ENCODE measurements at regions not wholly inside any gene's neighbourhood (a gene's known extent, or its start where the extent isn't known, plus 50 kb on each side); places are given as distances from the start of the nearest gene placed in this dataset.

- H3K9me3 Mint-ChIP-seq, result no peaks in the 10 kb centered on the region
- Histone ChIP-seq H3K4me1 (ENCODE audit: insufficient read depth, low read length) (no peaks in the 10 kb centered on the region), H3K4me3 (ENCODE audit: low read length) (no peak overlapping the region), H3K27ac (ENCODE audit: low read depth in 1 of 2, low read length in 2 of 2) (no peak overlapping the region), H3K9me3 (ENCODE audit: control insufficient read depth in 1 of 2, insufficient read depth in 1 of 2, low read length in 2 of 2) (peaks cover 0 to 8% of the 10 kb centered on the region in 2 experiments), H3K36me3 (ENCODE audit: insufficient read depth, low read length) (no peaks in the 10 kb centered on the region), H3K27me3 (ENCODE audit: control insufficient read depth in 1 of 2, insufficient read depth in 2 of 2, low read length in 2 of 2) (no peaks in the 10 kb centered on the region)
- CTCF ChIA-PET, result no interaction called here
- TF ChIP-seq, protein P1, sequence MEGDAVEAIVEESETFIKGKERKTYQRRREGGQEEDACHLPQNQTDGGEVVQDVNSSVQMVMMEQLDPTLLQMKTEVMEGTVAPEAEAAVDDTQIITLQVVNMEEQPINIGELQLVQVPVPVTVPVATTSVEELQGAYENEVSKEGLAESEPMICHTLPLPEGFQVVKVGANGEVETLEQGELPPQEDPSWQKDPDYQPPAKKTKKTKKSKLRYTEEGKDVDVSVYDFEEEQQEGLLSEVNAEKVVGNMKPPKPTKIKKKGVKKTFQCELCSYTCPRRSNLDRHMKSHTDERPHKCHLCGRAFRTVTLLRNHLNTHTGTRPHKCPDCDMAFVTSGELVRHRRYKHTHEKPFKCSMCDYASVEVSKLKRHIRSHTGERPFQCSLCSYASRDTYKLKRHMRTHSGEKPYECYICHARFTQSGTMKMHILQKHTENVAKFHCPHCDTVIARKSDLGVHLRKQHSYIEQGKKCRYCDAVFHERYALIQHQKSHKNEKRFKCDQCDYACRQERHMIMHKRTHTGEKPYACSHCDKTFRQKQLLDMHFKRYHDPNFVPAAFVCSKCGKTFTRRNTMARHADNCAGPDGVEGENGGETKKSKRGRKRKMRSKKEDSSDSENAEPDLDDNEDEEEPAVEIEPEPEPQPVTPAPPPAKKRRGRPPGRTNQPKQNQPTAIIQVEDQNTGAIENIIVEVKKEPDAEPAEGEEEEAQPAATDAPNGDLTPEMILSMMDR (IDR thresholded peaks at IDR 0.05), result no peak
- no peaks in the 10 kb centered on the region for H3K27me3 Mint-ChIP-seq
- no peaks in the 10 kb centered on the region for H3K36me3 Mint-ChIP-seq (ENCODE audit: low read depth)
- DNase-seq, result no peak
- intact Hi-C loops (cut with DNase I, micrococcal nuclease), result no loop called here
- no peaks in the 10 kb centered on the region for H3K4me1 Mint-ChIP-seq (ENCODE audit: low read depth)
- no peak overlapping the region for H3K4me3 Mint-ChIP-seq
- POLR2A ChIA-PET, result no interaction called here
- no peak overlapping the region for H3K27ac Mint-ChIP-seq
- no peak for ATAC-seq (ENCODE audit: poor library complexity)
Observed at GRCh38 chr7:41378156-41378555, 324.7 kb downstream of the INHBA start.

DNA sequence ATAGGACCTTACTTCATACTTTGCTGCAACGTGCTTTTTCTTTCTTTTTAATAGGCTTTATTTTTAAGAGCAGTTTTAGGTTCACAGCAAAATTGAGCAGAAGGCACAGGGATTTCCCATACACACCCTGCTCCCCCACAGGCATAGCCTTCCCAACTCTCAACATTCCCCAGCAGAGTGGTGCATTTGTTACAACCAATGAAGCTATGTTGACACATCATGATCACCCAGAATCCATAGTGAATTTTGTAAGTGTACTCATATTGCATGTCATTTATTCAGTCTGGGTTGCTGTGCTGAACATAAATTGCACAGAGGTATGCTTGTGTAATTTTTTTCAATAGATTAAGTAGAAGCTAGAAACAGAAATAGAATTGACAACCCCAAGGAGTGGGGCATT, 327.3 kb downstream of the INHBA start:
- intact Hi-C loops (cut with DNase I, micrococcal nuclease), result no loop called here
- H3K27ac ChIP-seq (ENCODE audit: low read depth in 1 of 2, low read length in 2 of 2), result no peak overlapping the region
- H3K4me1 ChIP-seq (ENCODE audit: insufficient read depth, low read length), result no peaks in the 10 kb centered on the region
- no peaks in the 10 kb centered on the region for H3K36me3 ChIP-seq (ENCODE audit: insufficient read depth, low read length)
- Mint-ChIP-seq H3K4me3 (no peak overlapping the region), H3K27ac (no peak overlapping the region), H3K27me3 (no peaks in the 10 kb centered on the region), H3K36me3 (ENCODE audit: low read depth) (no peaks in the 10 kb centered on the region), H3K4me1 (ENCODE audit: low read depth) (no peaks in the 10 kb centered on the region), H3K9me3 (no peaks in the 10 kb centered on the region)
- POLR2A ChIA-PET, result no interaction called here
- H3K9me3 ChIP-seq (ENCODE audit: control insufficient read depth in 1 of 2, insufficient read depth in 1 of 2, low read length in 2 of 2), result peaks cover 0 to 5% of the 10 kb centered on the region in 2 experiments
- H3K27me3 ChIP-seq (ENCODE audit: control insufficient read depth in 1 of 2, insufficient read depth in 2 of 2, low read length in 2 of 2), result no peaks in the 10 kb centered on the region
- H3K4me3 ChIP-seq (ENCODE audit: low read length), result no peak overlapping the region
- CTCF ChIA-PET, result no interaction called here
- no peak for DNase-seq
- no peak for ATAC-seq (ENCODE audit: poor library complexity)
- TF ChIP-seq, protein P1 (IDR thresholded peaks at IDR 0.05), result no peak

DNA sequence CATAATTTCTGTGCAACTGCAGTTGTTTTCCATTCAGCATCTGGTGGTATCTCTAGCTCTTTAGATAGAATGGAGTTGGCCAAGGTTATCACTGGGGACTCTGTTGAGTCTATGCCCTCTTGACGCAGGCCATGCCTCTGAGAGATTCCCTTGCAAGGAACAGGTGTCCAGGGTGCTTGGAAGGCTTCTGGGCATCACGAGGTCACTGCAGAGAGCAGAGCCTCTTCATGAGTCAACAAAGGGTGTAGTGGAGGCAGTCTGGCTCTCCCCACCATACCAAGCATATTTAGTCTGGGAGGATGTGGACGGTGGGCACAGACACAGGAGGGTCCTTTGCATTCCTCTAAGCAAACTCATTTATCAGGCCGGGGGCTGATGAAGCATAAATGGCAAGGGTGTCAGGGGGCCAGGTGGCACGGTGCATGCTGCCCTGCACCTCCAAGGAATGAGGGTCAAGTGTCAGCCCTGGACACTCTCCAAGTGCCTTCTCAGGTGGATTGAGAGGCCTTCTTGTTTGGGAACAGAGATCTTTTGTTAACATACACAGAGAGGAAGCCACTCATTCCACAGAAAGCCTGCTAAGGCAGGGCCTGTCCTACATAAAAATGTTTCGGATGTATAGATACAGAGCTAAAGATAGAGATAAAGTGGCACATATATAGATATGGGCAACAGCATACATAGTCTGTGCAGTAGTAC, 328.6 kb downstream of the INHBA start:
- intact Hi-C loops (cut with DNase I, micrococcal nuclease), result no loop called here
- ATAC-seq (ENCODE audit: poor library complexity) (no peak), DNase-seq (no peak)
- Mint-ChIP-seq H3K4me1 (ENCODE audit: low read depth) (no peaks in the 10 kb centered on the region), H3K36me3 (ENCODE audit: low read depth) (no peaks in the 10 kb centered on the region), H3K9me3 (no peaks in the 10 kb centered on the region), H3K27me3 (no peaks in the 10 kb centered on the region), H3K27ac (no peak overlapping the region), H3K4me3 (no peak overlapping the region)
- TF ChIP-seq, protein P1 (IDR thresholded peaks at IDR 0.05), result no peak
- H3K27ac ChIP-seq (ENCODE audit: low read depth in 1 of 2, low read length in 2 of 2), result no peak overlapping the region
- ChIA-PET CTCF (no interaction called here), POLR2A (no interaction called here)
- H3K4me1 ChIP-seq (ENCODE audit: insufficient read depth, low read length), result no peaks in the 10 kb centered on the region
- H3K36me3 ChIP-seq (ENCODE audit: insufficient read depth, low read length), result no peaks in the 10 kb centered on the region
- no peaks in the 10 kb centered on the region for H3K27me3 ChIP-seq (ENCODE audit: control insufficient read depth in 1 of 2, insufficient read depth in 2 of 2, low read length in 2 of 2)
- peaks cover 0 to 12% of the 10 kb centered on the region in 2 experiments for H3K9me3 ChIP-seq (ENCODE audit: control insufficient read depth in 1 of 2, insufficient read depth in 1 of 2, low read length in 2 of 2)
- no peak overlapping the region for H3K4me3 ChIP-seq (ENCODE audit: low read length)
